ENCODE measurements at regions not wholly inside any gene's neighbourhood (a gene's known extent, or its start where the extent isn't known, plus 50 kb on each side); places are given as distances from the start of the nearest gene placed in this dataset.
A peak's percentile ranks its signal among the peaks of the same experiment; 100 is the strongest.

DNA sequence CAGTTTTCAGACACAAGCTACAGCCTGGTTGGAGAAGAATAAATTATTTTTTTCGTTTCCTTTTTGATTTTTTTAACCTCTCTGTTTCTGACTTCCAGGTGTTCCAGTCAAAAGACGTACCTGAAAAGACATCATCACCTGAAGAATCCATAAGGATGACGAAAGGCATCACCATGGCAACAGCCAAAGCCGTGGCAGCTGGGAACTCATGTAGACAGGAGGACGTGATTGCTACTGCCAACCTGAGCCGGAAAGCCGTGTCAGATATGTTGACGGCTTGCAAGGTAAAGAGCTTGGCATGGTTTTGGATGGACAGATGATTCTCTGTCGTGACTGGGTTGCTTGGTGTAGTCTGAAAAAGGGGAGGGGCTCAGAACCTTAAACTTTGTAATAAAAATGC lies 237.0 kb upstream of the TPM1 start:
- H3K27ac ChIP-seq (ENCODE audit: insufficient read depth, low read length) = no peak overlapping the region
- no peaks in the 10 kb centered on the region for H3K4me1 ChIP-seq (ENCODE audit: control insufficient read depth, extremely low read depth, insufficient read depth, low read length)
- H3K9me3 ChIP-seq (ENCODE audit: control insufficient read depth, insufficient read depth, low read depth, low read length) = no peaks in the 10 kb centered on the region
- H3K9ac ChIP-seq (ENCODE audit: insufficient read depth, low read length) = no peak overlapping the region
- no peaks in the 10 kb centered on the region for H3K27me3 ChIP-seq (ENCODE audit: control insufficient read depth, insufficient read depth, low read length)
- peaks cover 1% of the 10 kb centered on the region for H3K36me3 ChIP-seq (ENCODE audit: control insufficient read depth, insufficient read depth, low read length)
- no peak overlapping the region for H2AFZ ChIP-seq (ENCODE audit: low read length)
- TF ChIP-seq, protein P1, sequence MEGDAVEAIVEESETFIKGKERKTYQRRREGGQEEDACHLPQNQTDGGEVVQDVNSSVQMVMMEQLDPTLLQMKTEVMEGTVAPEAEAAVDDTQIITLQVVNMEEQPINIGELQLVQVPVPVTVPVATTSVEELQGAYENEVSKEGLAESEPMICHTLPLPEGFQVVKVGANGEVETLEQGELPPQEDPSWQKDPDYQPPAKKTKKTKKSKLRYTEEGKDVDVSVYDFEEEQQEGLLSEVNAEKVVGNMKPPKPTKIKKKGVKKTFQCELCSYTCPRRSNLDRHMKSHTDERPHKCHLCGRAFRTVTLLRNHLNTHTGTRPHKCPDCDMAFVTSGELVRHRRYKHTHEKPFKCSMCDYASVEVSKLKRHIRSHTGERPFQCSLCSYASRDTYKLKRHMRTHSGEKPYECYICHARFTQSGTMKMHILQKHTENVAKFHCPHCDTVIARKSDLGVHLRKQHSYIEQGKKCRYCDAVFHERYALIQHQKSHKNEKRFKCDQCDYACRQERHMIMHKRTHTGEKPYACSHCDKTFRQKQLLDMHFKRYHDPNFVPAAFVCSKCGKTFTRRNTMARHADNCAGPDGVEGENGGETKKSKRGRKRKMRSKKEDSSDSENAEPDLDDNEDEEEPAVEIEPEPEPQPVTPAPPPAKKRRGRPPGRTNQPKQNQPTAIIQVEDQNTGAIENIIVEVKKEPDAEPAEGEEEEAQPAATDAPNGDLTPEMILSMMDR (conservative IDR thresholded peaks at IDR 0.05 in 1 of 2, IDR thresholded peaks at IDR 0.05 in 1 of 2; ENCODE audit: low read depth in 1 of 2, low read length in 2 of 2) = no peak
- TF ChIP-seq EZH2 (IDR thresholded peaks at IDR 0.05; ENCODE audit: low read length, missing control alignments) = no peak
- no peaks in the 10 kb centered on the region for H3K79me2 ChIP-seq (ENCODE audit: control insufficient read depth, insufficient read depth, low read length)
- H3K4me3 ChIP-seq (replicated peaks in 1 of 4; ENCODE audit: control extremely low read depth in 1 of 4, insufficient read depth in 1 of 4, low read depth in 3 of 4, low read length in 4 of 4) = no peak overlapping the region
- DNase-seq (ENCODE audit: low read depth in 2 of 2) = no peak
- H4K20me1 ChIP-seq (ENCODE audit: control insufficient read depth, extremely low read depth, insufficient read depth, low read length) = no peaks in the 10 kb centered on the region
- H3K4me2 ChIP-seq (ENCODE audit: extremely low read depth, insufficient read depth, low read length) = no peak overlapping the region

DNA sequence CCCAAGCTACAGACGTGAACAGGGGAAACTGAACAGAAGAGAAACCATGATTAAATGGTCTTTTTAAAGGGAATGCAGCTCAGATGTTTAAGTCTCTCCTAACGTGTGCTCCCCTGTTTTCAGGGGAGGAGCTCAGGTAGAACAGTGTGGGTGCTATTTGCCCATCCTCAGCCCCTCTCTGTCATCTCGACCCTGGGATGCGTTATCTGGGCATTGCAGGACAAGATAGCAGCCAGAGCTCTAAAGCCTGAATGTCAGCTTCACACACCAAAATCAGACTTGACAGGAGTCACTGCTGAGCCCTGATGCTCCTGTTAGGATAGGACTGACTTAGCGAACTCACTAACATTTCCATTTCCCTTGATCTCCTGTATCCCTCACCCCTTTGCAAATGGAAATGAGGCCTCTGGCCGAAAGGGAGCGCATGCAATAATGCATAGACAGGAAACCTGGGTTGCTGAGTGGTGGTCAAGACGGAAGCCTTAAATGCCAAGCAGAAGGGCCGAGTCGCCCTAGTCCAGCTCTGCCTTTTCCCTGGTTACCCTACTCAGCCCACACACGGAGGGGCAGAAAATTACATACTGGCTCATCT lies 234.9 kb upstream of the TPM1 start:
- no peaks in the 10 kb centered on the region for H3K79me2 ChIP-seq (ENCODE audit: control insufficient read depth, insufficient read depth, low read length)
- no peak overlapping the region for H3K27ac ChIP-seq (ENCODE audit: insufficient read depth, low read length)
- no peaks in the 10 kb centered on the region for H4K20me1 ChIP-seq (ENCODE audit: control insufficient read depth, extremely low read depth, insufficient read depth, low read length)
- no peak for DNase-seq (ENCODE audit: low read depth in 2 of 2)
- H3K4me3 ChIP-seq (replicated peaks in 1 of 4; ENCODE audit: control extremely low read depth in 1 of 4, insufficient read depth in 1 of 4, low read depth in 3 of 4, low read length in 4 of 4) = no peak overlapping the region
- TF ChIP-seq, protein P1 (conservative IDR thresholded peaks at IDR 0.05 in 1 of 2, IDR thresholded peaks at IDR 0.05 in 1 of 2; ENCODE audit: low read depth in 1 of 2, low read length in 2 of 2) = no peak
- TF ChIP-seq EZH2 (IDR thresholded peaks at IDR 0.05; ENCODE audit: low read length, missing control alignments) = no peak
- H3K36me3 ChIP-seq (ENCODE audit: control insufficient read depth, insufficient read depth, low read length) = peaks cover 1% of the 10 kb centered on the region
- no peaks in the 10 kb centered on the region for H3K27me3 ChIP-seq (ENCODE audit: control insufficient read depth, insufficient read depth, low read length)
- H2AFZ ChIP-seq (ENCODE audit: low read length) = no peak overlapping the region
- no peak overlapping the region for H3K9ac ChIP-seq (ENCODE audit: insufficient read depth, low read length)
- H3K4me1 ChIP-seq (ENCODE audit: control insufficient read depth, extremely low read depth, insufficient read depth, low read length) = no peaks in the 10 kb centered on the region
- no peak overlapping the region for H3K4me2 ChIP-seq (ENCODE audit: extremely low read depth, insufficient read depth, low read length)
- H3K9me3 ChIP-seq (ENCODE audit: control insufficient read depth, insufficient read depth, low read depth, low read length) = no peaks in the 10 kb centered on the region

DNA sequence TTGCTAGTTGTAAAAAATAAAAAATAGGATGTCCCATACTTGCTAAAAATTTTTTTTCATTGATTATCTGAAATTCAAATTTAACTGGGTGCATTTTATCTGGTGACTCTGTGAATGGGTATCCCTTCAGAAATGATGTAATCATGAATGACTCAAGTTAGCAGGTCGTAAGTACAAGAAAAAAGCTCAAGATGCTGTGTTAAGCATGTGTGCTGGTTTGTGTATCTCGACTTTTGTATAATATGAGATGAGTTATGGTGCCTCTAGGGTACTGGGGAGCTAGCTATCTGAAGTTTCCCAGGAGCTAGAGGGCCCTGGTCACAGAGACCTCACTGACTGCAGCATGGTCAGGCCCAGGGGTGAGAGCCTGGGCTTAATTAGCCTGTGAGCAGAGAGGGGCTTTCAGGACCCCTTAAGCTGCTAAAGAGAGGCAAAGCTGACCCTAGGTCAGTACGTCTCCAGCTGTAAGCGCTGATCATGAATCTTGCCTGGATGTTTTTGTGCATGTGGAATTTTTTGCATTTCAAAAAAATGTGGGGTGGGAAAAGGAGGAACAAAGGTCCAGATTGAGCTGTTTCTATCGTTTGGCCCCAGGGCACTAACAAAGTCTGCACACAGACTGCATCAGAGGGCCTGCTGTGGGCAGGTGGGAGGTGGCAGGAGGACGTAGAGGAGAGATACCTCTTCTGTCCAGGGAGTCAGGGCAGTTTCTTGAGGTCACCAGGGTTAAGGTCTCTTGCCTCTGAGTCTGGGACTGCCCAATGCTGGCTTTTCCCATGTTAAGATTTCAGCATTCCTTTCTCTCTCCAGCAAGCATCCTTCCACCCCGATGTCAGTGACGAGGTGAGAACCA lies 233.2 kb upstream of the TPM1 start:
- peaks cover 1% of the 10 kb centered on the region for H3K36me3 ChIP-seq (ENCODE audit: control insufficient read depth, insufficient read depth, low read length)
- no peak overlapping the region for H3K4me3 ChIP-seq (replicated peaks in 1 of 4; ENCODE audit: control extremely low read depth in 1 of 4, insufficient read depth in 1 of 4, low read depth in 3 of 4, low read length in 4 of 4)
- no peak overlapping the region for H3K4me2 ChIP-seq (ENCODE audit: extremely low read depth, insufficient read depth, low read length)
- H4K20me1 ChIP-seq (ENCODE audit: control insufficient read depth, extremely low read depth, insufficient read depth, low read length) = no peaks in the 10 kb centered on the region
- no peak overlapping the region for H2AFZ ChIP-seq (ENCODE audit: low read length)
- no peak overlapping the region for H3K9ac ChIP-seq (ENCODE audit: insufficient read depth, low read length)
- H3K27me3 ChIP-seq (ENCODE audit: control insufficient read depth, insufficient read depth, low read length) = no peaks in the 10 kb centered on the region
- no peaks in the 10 kb centered on the region for H3K79me2 ChIP-seq (ENCODE audit: control insufficient read depth, insufficient read depth, low read length)
- TF ChIP-seq, protein P1 (conservative IDR thresholded peaks at IDR 0.05 in 1 of 2, IDR thresholded peaks at IDR 0.05 in 1 of 2; ENCODE audit: low read depth in 1 of 2, low read length in 2 of 2) = no peak
- no peak for TF ChIP-seq EZH2 (IDR thresholded peaks at IDR 0.05; ENCODE audit: low read length, missing control alignments)
- peak; percentile 70 to 74 for DNase-seq (ENCODE audit: low read depth in 2 of 2)
- no peaks in the 10 kb centered on the region for H3K9me3 ChIP-seq (ENCODE audit: control insufficient read depth, insufficient read depth, low read depth, low read length)
- H3K27ac ChIP-seq (ENCODE audit: insufficient read depth, low read length) = no peak overlapping the region
- H3K4me1 ChIP-seq (ENCODE audit: control insufficient read depth, extremely low read depth, insufficient read depth, low read length) = no peaks in the 10 kb centered on the region

Measured in fibroblast of lung (primary cell).